ENCODE measurements at regions not wholly inside any gene's neighbourhood (a gene's known extent, or its start where the extent isn't known, plus 50 kb on each side); places are given as distances from the start of the nearest gene placed in this dataset.

DNA sequence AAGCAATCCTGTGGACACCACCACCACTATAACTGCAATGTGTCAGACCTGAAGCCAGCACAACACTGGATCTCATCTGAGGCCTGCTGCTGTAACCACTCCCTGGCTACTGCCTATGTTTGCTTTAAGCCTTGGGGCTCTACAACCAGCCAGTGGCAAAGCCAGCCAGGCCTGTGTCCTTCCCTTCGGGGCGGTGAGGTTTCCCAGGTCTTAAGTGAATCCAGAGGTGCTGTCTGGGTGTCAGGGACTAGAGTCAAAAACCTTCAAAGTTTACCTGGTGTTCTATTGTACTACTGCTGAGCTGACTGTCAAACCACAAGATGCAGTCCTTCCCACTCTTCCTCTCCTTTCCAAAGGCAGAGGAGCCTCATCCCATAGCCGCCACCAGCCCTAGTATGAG lies 750.5 kb downstream of the FAM133A start:
- H2BK15ac ChIP-seq (ENCODE audit: low read length) = no peak overlapping the region
- H3K4me2 ChIP-seq (ENCODE audit: insufficient read depth in 1 of 2, low read depth in 2 of 2, low read length in 2 of 2) = no peak overlapping the region
- H3K9me3 ChIP-seq (ENCODE audit: insufficient read depth in 2 of 2, low read depth in 1 of 2, low read length in 1 of 2) = no peaks in the 10 kb centered on the region
- no peaks in the 10 kb centered on the region for H3K27me3 ChIP-seq (replicated peaks in 1 of 4; ENCODE audit: control insufficient read depth in 3 of 4, extremely low read depth in 1 of 4, insufficient read depth in 3 of 4, low read length in 3 of 4)
- H3K4ac ChIP-seq (replicated peaks; ENCODE audit: insufficient read length, low read depth, low read length) = no peak overlapping the region
- H3K56ac ChIP-seq (replicated peaks; ENCODE audit: insufficient read length, low read depth, low read length) = no peak overlapping the region
- no peak overlapping the region for H3K4me3 ChIP-seq (ENCODE audit: extremely low read depth in 1 of 4, insufficient read depth in 2 of 4, low read depth in 3 of 4, low read length in 4 of 4)
- CTCF ChIA-PET (ENCODE audit: partially characterized antibody) = no interaction called here
- no peaks in the 10 kb centered on the region for H3K79me1 ChIP-seq (ENCODE audit: low read depth, low read length)
- H2BK120ac ChIP-seq (replicated peaks; ENCODE audit: low read depth, low read length) = no peak overlapping the region
- no peak overlapping the region for H2BK5ac ChIP-seq (ENCODE audit: low read depth, low read length)
- no peaks in the 10 kb centered on the region for H3K79me2 ChIP-seq (ENCODE audit: control insufficient read depth in 1 of 2, insufficient read depth in 2 of 2, low read length in 2 of 2)
- no peak overlapping the region for H2AK5ac ChIP-seq (ENCODE audit: low read depth, low read length)
- no peak overlapping the region for H3K27ac ChIP-seq (ENCODE audit: low read depth, low read length)
- no peak overlapping the region for H2AFZ ChIP-seq (ENCODE audit: low read length)
- H2BK12ac ChIP-seq (ENCODE audit: low read depth, low read length) = no peak overlapping the region
- TF ChIP-seq RFX5 (IDR thresholded peaks at IDR 0.05; ENCODE audit: borderline replicate concordance, low read depth, low read length) (no peak), PHF8 (conservative IDR thresholded peaks at IDR 0.05; ENCODE audit: low read depth, low read length) (no peak)
- TF ChIP-seq, protein P1, sequence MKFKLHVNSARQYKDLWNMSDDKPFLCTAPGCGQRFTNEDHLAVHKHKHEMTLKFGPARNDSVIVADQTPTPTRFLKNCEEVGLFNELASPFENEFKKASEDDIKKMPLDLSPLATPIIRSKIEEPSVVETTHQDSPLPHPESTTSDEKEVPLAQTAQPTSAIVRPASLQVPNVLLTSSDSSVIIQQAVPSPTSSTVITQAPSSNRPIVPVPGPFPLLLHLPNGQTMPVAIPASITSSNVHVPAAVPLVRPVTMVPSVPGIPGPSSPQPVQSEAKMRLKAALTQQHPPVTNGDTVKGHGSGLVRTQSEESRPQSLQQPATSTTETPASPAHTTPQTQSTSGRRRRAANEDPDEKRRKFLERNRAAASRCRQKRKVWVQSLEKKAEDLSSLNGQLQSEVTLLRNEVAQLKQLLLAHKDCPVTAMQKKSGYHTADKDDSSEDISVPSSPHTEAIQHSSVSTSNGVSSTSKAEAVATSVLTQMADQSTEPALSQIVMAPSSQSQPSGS (IDR thresholded peaks at IDR 0.05; ENCODE audit: low read length) = no peak
- no peak overlapping the region for H3K9ac ChIP-seq (replicated peaks in 1 of 4; ENCODE audit: extremely low read depth in 1 of 4, low read depth in 3 of 4, low read length in 3 of 4)
- 92% methylated on average over 2 of the region's 3 CpGs; no CpG with 5 or more reads in 1 of the 2 experiments for WGBS, 2 experiments (ENCODE audit: extremely low coverage in 1 of 2, insufficient coverage in 1 of 2, insufficient read length in 1 of 2, insufficient replicate concordance in 2 of 2, low coverage in 1 of 2, low lambda C conversion rate in 2 of 2, missing lambda C conversion rate in 1 of 2)
- H3K23ac ChIP-seq (ENCODE audit: insufficient read length) = no peak overlapping the region
- no peak overlapping the region for H4K91ac ChIP-seq (replicated peaks; ENCODE audit: insufficient read length, low read length)
- no peak overlapping the region for H4K5ac ChIP-seq (ENCODE audit: insufficient read length, low read depth, low read length)
- H2BK20ac ChIP-seq (ENCODE audit: low read length) = no peak overlapping the region
- no peak overlapping the region for H3K14ac ChIP-seq (ENCODE audit: insufficient read length)
- no peaks in the 10 kb centered on the region for H4K20me1 ChIP-seq (replicated peaks in 1 of 2; ENCODE audit: control insufficient read depth in 1 of 2, insufficient read depth in 2 of 2, low read length in 2 of 2)
- no peak for FAIRE-seq
- no peaks in the 10 kb centered on the region for H3K36me3 ChIP-seq (ENCODE audit: control insufficient read depth in 2 of 4, insufficient read depth in 4 of 4, low read length in 3 of 4)
- H3K18ac ChIP-seq (ENCODE audit: extremely low read depth, low read length) = no peak overlapping the region
- no peak for DNase-seq (ENCODE audit: low read depth in 1 of 2, low spot score in 2 of 2)
- POLR2A ChIA-PET (ENCODE audit: partially characterized antibody) = no interaction called here
- H4K8ac ChIP-seq (ENCODE audit: extremely low read depth, insufficient read depth, low read length) = no peak overlapping the region
- H3K23me2 ChIP-seq (ENCODE audit: low read depth, low read length) = no peaks in the 10 kb centered on the region
- no peaks in the 10 kb centered on the region for H3K4me1 ChIP-seq (replicated peaks in 1 of 4; ENCODE audit: control insufficient read depth in 3 of 4, insufficient read depth in 4 of 4, low read length in 3 of 4)

Data from H1 (cell line).